Thyroid gland (tissue), 4 donors: ENCODE measurements at regions not wholly inside any gene's neighbourhood (a gene's known extent, or its start where the extent isn't known, plus 50 kb on each side); places are given as distances from the start of the nearest gene placed in this dataset.

Source experiments
- CTCF ChIP-seq, 6 experiments: fragments of 200-600 bp in 3 of 6; fragments of 450-650 bp in 3 of 6; sonication (generic) in 3 of 6; IDR thresholded peaks; one replicate each; pipeline ENCODE4 v1.5.1; 2016 to 2019; ENCODE audit warnings: antibody characterized with exemption in 6 of 6, mild to moderate bottlenecking in 2 of 6, inconsistent platforms in 1 of 6, moderate library complexity in 1 of 6
- POLR2A ChIP-seq, 2 donors: fragments of 450-650 bp; IDR thresholded peaks; one replicate each; pipeline ENCODE4 v1.6.1; 2017; ENCODE audit warnings: antibody characterized with exemption in 2 of 2, mild to moderate bottlenecking in 2 of 2, moderate library complexity in 1 of 2

- TF ChIP-seq CTCF (IDR thresholded peaks at IDR 0.05) (no peak), POLR2A (IDR thresholded peaks at IDR 0.05) (no peak)
Observed at GRCh38 chr20:4300401-4300800, 51.3 kb upstream of the ADRA1D start.
